PC-3 (cell line): ENCODE measurements at regions not wholly inside any gene's neighbourhood (a gene's known extent, or its start where the extent isn't known, plus 50 kb on each side); places are given as distances from the start of the nearest gene placed in this dataset.

Source experiments
- ATAC-seq: fragments of 200-7000 bp; cut with Tn5 transposase; 2 replicates; pipeline ENCODE4 v1.9.1; 2020; ENCODE audit warnings: mild to moderate bottlenecking, moderate library complexity
- BruUV-seq: library from RNA; stranded (reverse); fragments of 400-500 nt; replicated peaks from 2 replicates; lab custom pipeline; 2021; lab: Mats Ljungman, UMichigan
- CTCF ChIA-PET: fragments of 300-600 bp; sonication (Branson Sonifier 250); formaldehyde crosslinking; loops from one replicate; lab custom pipeline; 2022; ENCODE audit warnings: antibody characterized with exemption; lab: Charles Lee
- POLR2A ChIA-PET: fragments of 300-600 bp; sonication (Branson Sonifier 250); formaldehyde crosslinking; loops from one replicate; lab custom pipeline; 2022; ENCODE audit warnings: antibody characterized with exemption; ENCODE audit not compliant: unreplicated experiment; lab: Charles Lee
- DNase-seq: peaks from one replicate; pipeline ENCODE4 v3.0.0-alpha.2; 2015
- H2AFZ ChIP-seq: fragments of 300-600 bp; sonication (generic); 2 replicates; pipeline ENCODE4 v1.6.0; 2016; ENCODE audit warnings: antibody characterized with exemption, low read length
- H3F3A ChIP-seq: fragments of 300-600 bp; sonication (generic); one replicate; pipeline ENCODE4 v1.6.0; 2017; ENCODE audit warnings: antibody characterized with exemption, low read length, control low read depth, mild to moderate bottlenecking; ENCODE audit not compliant: unreplicated experiment
- H3K27ac ChIP-seq: fragments of 300-600 bp; sonication (generic); 2 replicates; pipeline ENCODE4 v1.5.1; 2016; ENCODE audit warnings: mild to moderate bottlenecking, low read length
- H3K27me3 ChIP-seq: fragments of 300-600 bp; sonication (generic); 2 replicates; pipeline ENCODE4 v1.6.1; 2016; ENCODE audit warnings: low read length, mixed read lengths
- H3K36me3 ChIP-seq: fragments of 300-600 bp; sonication (generic); 2 replicates; pipeline ENCODE4 v1.6.1; 2016; ENCODE audit warnings: low read depth, mixed run types, low read length, mixed read lengths
- H3K4me1 ChIP-seq: fragments of 300-600 bp; sonication (generic); 2 replicates; pipeline ENCODE4 v1.5.1; 2016; ENCODE audit warnings: low read length; ENCODE audit not compliant: insufficient read depth
- H3K4me2 ChIP-seq: fragments of 300-600 bp; sonication (generic); 2 replicates; pipeline ENCODE4 v1.6.0; 2016; ENCODE audit warnings: low read length
- H3K4me3 ChIP-seq: fragments of 300-600 bp; sonication (generic); 2 replicates; pipeline ENCODE4 v1.5.1; 2016; ENCODE audit warnings: mild to moderate bottlenecking, low read length, mixed read lengths
- H3K79me2 ChIP-seq: fragments of 300-600 bp; sonication (generic); 2 replicates; pipeline ENCODE4 v1.6.1; 2017; ENCODE audit warnings: low read length, mixed read lengths
- H3K9ac ChIP-seq: fragments of 300-600 bp; sonication (generic); 2 replicates; pipeline ENCODE4 v1.6.0; 2016; ENCODE audit warnings: mild to moderate bottlenecking, low read length
- H3K9me2 ChIP-seq: fragments of 300-600 bp; sonication (generic); replicated peaks from 2 replicates; pipeline ENCODE4 v1.6.1; 2016; ENCODE audit warnings: mixed run types, low read length, mixed read lengths
- H3K9me3 ChIP-seq: fragments of 300-600 bp; sonication (generic); 2 replicates; pipeline ENCODE4 v1.6.1; 2016; ENCODE audit warnings: low read length, mixed read lengths
- H4K20me1 ChIP-seq: fragments of 300-600 bp; sonication (generic); 2 replicates; pipeline ENCODE4 v1.6.1; 2016; ENCODE audit warnings: low read length, mixed read lengths
- EZH2 ChIP-seq: fragments of 300-600 bp; sonication (generic); IDR thresholded peaks from one replicate; pipeline ENCODE4 v1.6.1; 2017; ENCODE audit warnings: antibody characterized with exemption, mild to moderate bottlenecking, low read length; ENCODE audit not compliant: unreplicated experiment
- EZH2phosphoT487 ChIP-seq: fragments of 300-600 bp; sonication (generic); IDR thresholded peaks from 2 replicates; pipeline ENCODE4 v1.6.1; 2018; ENCODE audit warnings: mild to moderate bottlenecking, antibody characterized with exemption, low read length, borderline replicate concordance
- intact Hi-C: fragments of 100-400 bp; cut with micrococcal nuclease; formaldehyde crosslinking; loops from 2 replicates; pipeline ENCODE4 v1.9.0; 2023
- TF ChIP-seq, protein P1 (sequence below): fragments of 300-600 bp; sonication (generic); conservative IDR thresholded peaks from 2 replicates; pipeline ENCODE4 v1.5.1; 2017; ENCODE audit warnings: antibody characterized with exemption, low read depth, mild to moderate bottlenecking, low read length

DNA sequence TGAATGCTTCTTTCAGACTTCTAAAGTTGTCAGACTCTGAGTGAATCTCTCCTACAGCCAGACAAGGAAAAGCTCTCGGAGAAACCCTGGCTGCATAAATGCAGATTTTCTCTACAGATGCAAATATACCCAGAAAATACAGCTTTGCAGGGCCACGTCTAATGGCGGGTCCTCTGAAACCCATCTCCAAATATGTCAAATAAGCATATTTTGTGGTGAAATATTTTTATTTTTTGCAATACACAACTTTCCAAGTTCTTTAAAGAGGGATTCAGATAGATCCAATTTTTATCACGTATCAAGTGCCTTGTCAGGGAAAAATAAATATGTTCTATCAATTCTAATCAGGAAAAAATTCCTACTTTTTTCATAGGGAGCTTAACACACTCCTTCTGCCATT lies 229.4 kb downstream of the SI start:
- DNase-seq, result no peak
- Histone ChIP-seq H4K20me1 (no peaks in the 10 kb centered on the region), H2AFZ (no peak overlapping the region), H3K9me2 (no peaks in the 10 kb centered on the region), H3K9ac (no peak overlapping the region), H3K27ac (no peak overlapping the region), H3F3A (no peaks in the 10 kb centered on the region), H3K36me3 (no peaks in the 10 kb centered on the region), H3K4me3 (no peak overlapping the region), H3K79me2 (no peaks in the 10 kb centered on the region), H3K9me3 (no peaks in the 10 kb centered on the region), H3K4me1 (no peaks in the 10 kb centered on the region), H3K27me3 (no peaks in the 10 kb centered on the region), H3K4me2 (no peak overlapping the region)
- CTCF ChIA-PET, result no interaction called here
- BruUV-seq, result no TSS peak
- no peak for ATAC-seq
- POLR2A ChIA-PET, result no interaction called here
- intact Hi-C loops, result no loop called here
- TF ChIP-seq, protein P1, sequence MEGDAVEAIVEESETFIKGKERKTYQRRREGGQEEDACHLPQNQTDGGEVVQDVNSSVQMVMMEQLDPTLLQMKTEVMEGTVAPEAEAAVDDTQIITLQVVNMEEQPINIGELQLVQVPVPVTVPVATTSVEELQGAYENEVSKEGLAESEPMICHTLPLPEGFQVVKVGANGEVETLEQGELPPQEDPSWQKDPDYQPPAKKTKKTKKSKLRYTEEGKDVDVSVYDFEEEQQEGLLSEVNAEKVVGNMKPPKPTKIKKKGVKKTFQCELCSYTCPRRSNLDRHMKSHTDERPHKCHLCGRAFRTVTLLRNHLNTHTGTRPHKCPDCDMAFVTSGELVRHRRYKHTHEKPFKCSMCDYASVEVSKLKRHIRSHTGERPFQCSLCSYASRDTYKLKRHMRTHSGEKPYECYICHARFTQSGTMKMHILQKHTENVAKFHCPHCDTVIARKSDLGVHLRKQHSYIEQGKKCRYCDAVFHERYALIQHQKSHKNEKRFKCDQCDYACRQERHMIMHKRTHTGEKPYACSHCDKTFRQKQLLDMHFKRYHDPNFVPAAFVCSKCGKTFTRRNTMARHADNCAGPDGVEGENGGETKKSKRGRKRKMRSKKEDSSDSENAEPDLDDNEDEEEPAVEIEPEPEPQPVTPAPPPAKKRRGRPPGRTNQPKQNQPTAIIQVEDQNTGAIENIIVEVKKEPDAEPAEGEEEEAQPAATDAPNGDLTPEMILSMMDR, result no peak
- TF ChIP-seq EZH2phosphoT487, result no peak
- no peak for TF ChIP-seq EZH2

DNA sequence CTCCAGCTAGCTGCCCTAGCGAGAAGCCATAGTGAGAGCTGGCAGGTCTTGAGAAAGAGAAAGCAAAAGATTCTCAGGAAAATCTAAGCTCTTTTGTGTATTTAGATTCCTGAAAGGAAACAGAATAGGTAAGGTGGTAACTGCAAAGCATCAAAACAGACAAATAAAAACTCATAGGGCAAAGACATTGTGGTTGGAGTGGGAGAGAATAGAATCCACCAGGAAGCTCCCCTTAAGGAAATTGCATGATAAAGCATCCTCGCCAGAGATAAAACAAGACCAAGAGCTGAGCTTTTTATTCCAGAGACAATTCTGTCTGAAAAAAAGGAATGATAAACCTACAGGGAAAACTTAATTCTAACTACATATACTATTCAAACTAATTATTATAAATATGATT lies 232.6 kb downstream of the SI start:
- Histone ChIP-seq H3K4me2 (no peak overlapping the region), H2AFZ (no peak overlapping the region), H3K27me3 (no peaks in the 10 kb centered on the region), H3K36me3 (no peaks in the 10 kb centered on the region), H3K4me3 (no peak overlapping the region), H3K27ac (no peak overlapping the region), H3K9me2 (no peaks in the 10 kb centered on the region), H3F3A (no peaks in the 10 kb centered on the region), H3K4me1 (no peaks in the 10 kb centered on the region), H3K9me3 (no peaks in the 10 kb centered on the region), H3K9ac (no peak overlapping the region), H4K20me1 (no peaks in the 10 kb centered on the region), H3K79me2 (no peaks in the 10 kb centered on the region)
- POLR2A ChIA-PET, result no interaction called here
- ATAC-seq (no peak), DNase-seq (no peak)
- no TSS peak for BruUV-seq
- intact Hi-C loops, result no loop called here
- CTCF ChIA-PET, result no interaction called here
- TF ChIP-seq EZH2 (no peak), EZH2phosphoT487 (no peak)
- TF ChIP-seq, protein P1, result no peak

DNA sequence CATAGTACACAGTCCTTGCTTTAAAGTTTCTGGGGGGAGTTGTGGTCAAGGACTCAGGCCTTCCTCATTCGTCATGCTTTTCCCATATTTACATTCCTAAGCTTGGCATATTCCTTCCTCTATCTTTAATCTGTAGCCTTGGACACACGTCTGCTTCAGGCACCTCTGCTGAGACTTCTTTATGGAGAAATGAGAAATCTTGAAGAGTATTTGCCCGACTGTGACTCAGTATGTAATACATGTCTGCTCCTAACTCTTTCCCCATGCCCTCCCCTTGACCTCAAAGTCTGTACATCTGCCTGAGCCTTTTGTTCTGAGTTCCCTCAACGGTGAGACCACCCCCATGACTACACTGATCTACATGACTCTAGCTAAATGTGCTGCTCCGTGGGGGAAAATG lies 246.1 kb downstream of the SI start:
- DNase-seq (no peak), ATAC-seq (no peak; the same call in 1 of the 2 replicates)
- ChIA-PET POLR2A (no interaction called here), CTCF (no interaction called here)
- Histone ChIP-seq H3K4me2 (no peak overlapping the region), H3K9me2 (no peaks in the 10 kb centered on the region), H3K4me3 (no peak overlapping the region), H3K27me3 (no peaks in the 10 kb centered on the region), H2AFZ (no peak overlapping the region), H3K4me1 (no peaks in the 10 kb centered on the region), H3K36me3 (no peaks in the 10 kb centered on the region), H3K79me2 (no peaks in the 10 kb centered on the region), H3F3A (no peaks in the 10 kb centered on the region), H3K27ac (no peak overlapping the region), H4K20me1 (no peaks in the 10 kb centered on the region), H3K9ac (no peak overlapping the region), H3K9me3 (no peaks in the 10 kb centered on the region)
- no TSS peak for BruUV-seq
- intact Hi-C loops, result no loop called here
- TF ChIP-seq, protein P1, result no peak
- TF ChIP-seq EZH2phosphoT487 (no peak), EZH2 (no peak)
